NT2/D1 (cell line): ENCODE measurements at regions not wholly inside any gene's neighbourhood (a gene's known extent, or its start where the extent isn't known, plus 50 kb on each side); places are given as distances from the start of the nearest gene placed in this dataset.

Experiments used
- DNase-seq: peaks from one replicate; pipeline ENCODE4 v3.0.0-alpha.2; 2011; ENCODE audit warnings: low read depth, low spot score
- H3K27me3 ChIP-seq: 2 replicates; pipeline ENCODE4 v1.6.0; 2011; ENCODE audit warnings: mild to moderate bottlenecking; ENCODE audit not compliant: insufficient read length, insufficient read depth
- H3K36me3 ChIP-seq: 2 replicates; pipeline ENCODE4 v1.6.1; 2011; ENCODE audit warnings: mild to moderate bottlenecking, low read length, mixed read lengths; ENCODE audit not compliant: insufficient read depth, insufficient read length
- H3K4me1 ChIP-seq: 2 replicates; pipeline ENCODE4 v1.5.1; 2011; ENCODE audit not compliant: insufficient read depth, insufficient read length
- H3K4me3 ChIP-seq: 2 replicates; pipeline ENCODE4 v1.5.1; 2011; ENCODE audit warnings: low read depth; ENCODE audit not compliant: insufficient read length
- H3K9ac ChIP-seq: 2 replicates; pipeline ENCODE4 v1.6.0; 2011; ENCODE audit warnings: low read depth; ENCODE audit not compliant: insufficient read length
- H3K9me3 ChIP-seq: 2 replicates; pipeline ENCODE4 v1.5.1; 2011; ENCODE audit warnings: mild to moderate bottlenecking, low read length; ENCODE audit not compliant: insufficient read depth
- SUZ12 ChIP-seq: IDR thresholded peaks from 2 replicates; pipeline ENCODE4 v1.6.1; 2011; ENCODE audit not compliant: insufficient read length, insufficient read depth; ENCODE audit errors: extremely low read depth
- YY1 ChIP-seq: IDR thresholded peaks from 2 replicates; pipeline ENCODE4 v1.6.1; 2011; ENCODE audit not compliant: insufficient read length, insufficient read depth
- ZNF274 ChIP-seq: IDR thresholded peaks from 2 replicates; pipeline ENCODE4 v1.6.1; 2011; ENCODE audit warnings: mild to moderate bottlenecking, low read depth, low read length

DNA sequence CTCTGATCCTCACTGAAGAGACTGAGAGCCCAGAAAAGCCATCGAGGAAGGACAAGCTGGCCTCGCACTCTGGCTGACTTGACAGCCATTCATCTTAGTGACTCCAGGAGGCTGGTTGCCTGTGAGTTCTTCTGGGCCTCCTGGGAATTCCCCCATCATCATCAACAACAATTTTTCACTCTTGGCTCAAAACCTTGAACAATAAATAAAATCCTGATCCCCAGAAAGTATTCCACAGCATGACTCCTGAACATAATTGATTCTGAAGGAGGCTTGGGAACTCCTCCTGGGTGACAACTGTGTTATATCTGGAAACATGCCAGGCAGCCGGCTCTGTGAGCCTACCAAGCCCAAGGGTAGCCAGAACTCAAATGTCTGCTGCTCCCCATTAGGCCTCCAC is 188.6 kb downstream of the SHQ1 start:
- no peak overlapping the region for H3K9ac ChIP-seq
- no peaks in the 10 kb centered on the region for H3K9me3 ChIP-seq
- H3K27me3 ChIP-seq, result no peaks in the 10 kb centered on the region
- H3K4me3 ChIP-seq, result no peak overlapping the region
- DNase-seq, result no peak
- H3K36me3 ChIP-seq, result no peaks in the 10 kb centered on the region
- peaks cover 5% of the 10 kb centered on the region for H3K4me1 ChIP-seq
- no peak for TF ChIP-seq SUZ12

- no peaks in the 10 kb centered on the region for H3K36me3 ChIP-seq
- no peaks in the 10 kb centered on the region for H3K9me3 ChIP-seq
- peaks cover 5% of the 10 kb centered on the region for H3K4me1 ChIP-seq
- no peak overlapping the region for H3K4me3 ChIP-seq
- TF ChIP-seq SUZ12 (no peak), ZNF274 (no peak), YY1 (no peak)
- DNase-seq, result no peak
- H3K27me3 ChIP-seq, result no peaks in the 10 kb centered on the region
- no peak overlapping the region for H3K9ac ChIP-seq
Observed at GRCh38 chr3:72659188-72659587, 189.1 kb downstream of the SHQ1 start.

DNA sequence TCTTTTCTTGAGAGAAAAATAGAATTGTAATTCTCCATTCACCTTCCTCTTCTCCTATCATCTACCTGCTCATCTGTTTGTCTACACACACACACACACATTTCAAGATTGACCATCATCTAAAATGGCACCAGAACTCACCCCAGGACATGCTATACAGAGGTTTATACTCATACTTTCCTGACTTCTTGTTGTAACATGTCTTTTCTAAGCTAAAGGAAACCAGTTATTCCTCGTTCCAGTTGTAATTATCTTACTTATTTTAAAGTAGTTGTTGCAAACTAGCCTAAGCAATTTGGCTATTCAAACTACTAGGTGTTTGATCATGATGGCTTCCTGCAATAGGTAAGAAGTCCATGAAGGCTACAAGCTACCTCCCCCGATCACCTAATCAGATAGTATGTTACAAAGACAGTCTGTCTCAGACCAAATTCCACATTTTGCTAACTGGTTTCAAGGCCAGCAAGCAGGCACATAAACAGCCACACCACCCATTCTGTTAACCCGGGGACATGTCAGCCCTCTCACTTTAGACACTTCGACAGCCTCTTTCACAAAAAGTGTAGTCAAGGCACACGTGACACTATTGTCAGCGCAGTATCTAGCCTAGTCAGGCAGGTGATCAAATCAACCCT is 189.7 kb downstream of the SHQ1 start:
- no peaks in the 10 kb centered on the region for H3K9me3 ChIP-seq
- peaks cover 5% of the 10 kb centered on the region for H3K4me1 ChIP-seq
- H3K36me3 ChIP-seq, result no peaks in the 10 kb centered on the region
- no peaks in the 10 kb centered on the region for H3K27me3 ChIP-seq
- DNase-seq, result no peak
- TF ChIP-seq SUZ12 (no peak), ZNF274 (no peak), YY1 (no peak)
- no peak overlapping the region for H3K4me3 ChIP-seq
- H3K9ac ChIP-seq, result no peak overlapping the region

GRCh38 chr3:72657666-72658065 is 190.6 kb downstream of the SHQ1 start:
- no peaks in the 10 kb centered on the region for H3K36me3 ChIP-seq
- H3K27me3 ChIP-seq, result no peaks in the 10 kb centered on the region
- no peak for TF ChIP-seq YY1
- TF ChIP-seq SUZ12, result no peak
- no peak for TF ChIP-seq ZNF274
- no peak overlapping the region for H3K9ac ChIP-seq
- H3K4me1 ChIP-seq, result peaks cover 5% of the 10 kb centered on the region
- no peak for DNase-seq
- H3K4me3 ChIP-seq, result no peak overlapping the region
- H3K9me3 ChIP-seq, result no peaks in the 10 kb centered on the region

DNA sequence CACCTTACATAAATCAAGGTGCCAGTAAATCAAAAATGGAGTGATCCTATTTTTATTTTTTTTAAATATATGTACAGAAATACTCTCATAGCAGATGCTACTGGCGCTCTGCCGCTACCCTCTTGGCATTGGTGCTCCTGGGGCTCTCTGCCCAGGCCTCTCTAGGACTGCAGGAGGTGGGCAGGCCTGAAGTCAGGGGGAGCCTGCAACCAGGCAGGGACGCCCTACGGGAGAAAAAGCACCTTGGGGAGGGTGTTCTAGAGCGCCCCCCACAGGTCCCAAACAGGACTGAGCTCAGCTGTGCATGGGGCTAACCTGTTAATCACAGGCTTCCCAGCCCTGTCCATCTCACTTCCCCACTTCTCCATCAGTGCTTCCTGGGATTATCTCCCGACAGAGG is 192.5 kb downstream of the SHQ1 start:
- Histone ChIP-seq H3K27me3 (no peaks in the 10 kb centered on the region), H3K4me3 (no peak overlapping the region), H3K36me3 (no peaks in the 10 kb centered on the region), H3K4me1 (peaks cover 5% of the 10 kb centered on the region), H3K9ac (no peak overlapping the region), H3K9me3 (no peaks in the 10 kb centered on the region)
- TF ChIP-seq YY1 (no peak), SUZ12 (no peak), ZNF274 (no peak)
- no peak for DNase-seq

- no peak for DNase-seq
- no peak overlapping the region for H3K9ac ChIP-seq
- TF ChIP-seq SUZ12 (no peak), YY1 (no peak), ZNF274 (no peak)
Observed at GRCh38 chr3:72655131-72655551, 193.1 kb downstream of the SHQ1 start.

DNA sequence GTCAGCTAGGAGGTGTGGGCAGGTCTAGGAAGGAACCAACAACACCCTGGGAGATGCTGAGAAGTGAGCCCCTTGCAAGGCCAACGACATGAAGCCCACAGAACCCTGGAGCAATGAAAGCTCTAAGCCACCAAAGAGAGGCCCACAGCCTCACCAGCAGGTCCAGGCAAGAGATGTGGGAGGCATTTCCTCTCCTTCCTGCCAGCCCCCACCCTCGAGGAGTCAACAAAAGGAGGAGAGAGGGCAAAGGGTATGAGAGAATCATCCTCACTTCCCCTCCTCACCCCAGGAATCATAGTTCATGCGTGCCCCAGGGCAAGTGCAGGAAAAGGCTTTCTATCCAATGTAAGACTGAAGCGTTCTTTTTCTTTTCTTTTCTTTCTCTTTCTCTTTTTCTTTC is 195.8 kb downstream of the SHQ1 start:
- Histone ChIP-seq H3K36me3 (no peaks in the 10 kb centered on the region), H3K4me3 (no peak overlapping the region), H3K9me3 (no peaks in the 10 kb centered on the region), H3K27me3 (no peaks in the 10 kb centered on the region), H3K4me1 (peaks cover 2% of the 10 kb centered on the region), H3K9ac (no peak overlapping the region)
- TF ChIP-seq YY1 (no peak), SUZ12 (no peak), ZNF274 (no peak)
- peak; percentile 23 for DNase-seq

More at GRCh38 chr3:72655131-72655551, 193.1 kb downstream of the SHQ1 start:
- Histone ChIP-seq H3K4me1 (peaks cover 2% of the 10 kb centered on the region), H3K9me3 (no peaks in the 10 kb centered on the region), H3K4me3 (no peak overlapping the region), H3K27me3 (no peaks in the 10 kb centered on the region), H3K36me3 (no peaks in the 10 kb centered on the region)
